A549 (cell line): ENCODE measurements at regions not wholly inside any gene's neighbourhood (a gene's known extent, or its start where the extent isn't known, plus 50 kb on each side); places are given as distances from the start of the nearest gene placed in this dataset.
A peak's percentile ranks its signal among the peaks of the same experiment; 100 is the strongest.

ENCODE experiments used
- ATAC-seq, 2 experiments: fragments of 200-7000 bp in 1 of 2; fragments of >200 bp in 1 of 2; cut with Nextera tagmentation in 1 of 2; cut with Tn5 transposase in 1 of 2; 3 replicates each; pipeline versions ENCODE4 v1.8.0 to v1.9.1; 2018 to 2020; ENCODE audit warnings: mild to moderate bottlenecking in 1 of 2, moderate library complexity in 1 of 2
- CTCF ChIA-PET: fragments of 300-600 bp; sonication (Branson Sonifier 250); formaldehyde crosslinking; extraction: SDS; loops from one replicate; lab custom pipeline; 2021; ENCODE audit warnings: antibody characterized with exemption, inconsistent platforms; lab: Yijun Ruan, JAX
- POLR2A ChIA-PET: fragments of 350-600 bp; formaldehyde crosslinking; extraction: SDS; loops from one replicate; lab custom pipeline; 2021; ENCODE audit warnings: antibody characterized with exemption, inconsistent platforms; lab: Yijun Ruan, JAX
- DNase-seq, 2 experiments: peaks; one replicate each; pipeline versions ENCODE4 v3.0.0 to v3.0.0-alpha.2; 2011 to 2016; ENCODE audit warnings: low read depth in 1 of 2, low spot score in 1 of 2
- FAIRE-seq: peaks from 2 replicates; lab custom pipeline; 2011; peaks lifted over from hg19 to GRCh38; lab: Jason Lieb, UNC
- H3K27ac ChIP-seq, 2 experiments: fragments of >200 bp; sonication (Bioruptor Twin); formaldehyde crosslinking; 3 replicates each; pipeline ENCODE4 v1.5.1; 2016 to 2017
- H3K4me1 ChIP-seq: fragments of >200 bp; sonication (Bioruptor Twin); formaldehyde crosslinking; 3 replicates; pipeline ENCODE4 v1.6.1; 2016
- H3K4me2 ChIP-seq: fragments of >200 bp; sonication (Bioruptor Twin); formaldehyde crosslinking; 3 replicates; pipeline ENCODE4 v1.6.1; 2016
- H3K4me3 ChIP-seq: fragments of >200 bp; sonication (Bioruptor Twin); formaldehyde crosslinking; 3 replicates; pipeline ENCODE4 v1.5.1; 2016
- H3K9me3 ChIP-seq: fragments of >200 bp; sonication (Bioruptor Twin); formaldehyde crosslinking; 3 replicates; pipeline ENCODE4 v1.6.1; 2016
- ATOH8 ChIP-seq: fragments of 250-450 bp; sonication (Bioruptor Pico); IDR thresholded peaks from 2 replicates; pipeline ENCODE4 v1.5.0; 2020; ENCODE audit warnings: low read depth, mild to moderate bottlenecking, moderate library complexity
- CEBPB ChIP-seq, 2 experiments: fragments of >200 bp in 1 of 2; sonication (Bioruptor Twin) in 1 of 2; formaldehyde crosslinking in 1 of 2; IDR thresholded peaks; 2 replicates each; pipeline ENCODE4 v1.6.1; 2012 to 2016
- CHD2 ChIP-seq: fragments of 150-350 bp; IDR thresholded peaks from 2 replicates; pipeline ENCODE4 v1.6.1; 2014; ENCODE audit warnings: low read length; ENCODE audit not compliant: partially characterized antibody
- CHD4 ChIP-seq: fragments of 200-600 bp; sonication (generic); IDR thresholded peaks from 2 replicates; pipeline ENCODE4 v1.6.1; 2016; ENCODE audit warnings: antibody characterized with exemption, mild to moderate bottlenecking, borderline replicate concordance
- EHF ChIP-seq: fragments of 250-450 bp; sonication (Bioruptor Pico); IDR thresholded peaks from 2 replicates; pipeline ENCODE4 v1.5.0; 2020; ENCODE audit warnings: mild to moderate bottlenecking
- EHMT2 ChIP-seq: fragments of 200-600 bp; sonication (generic); IDR thresholded peaks from 2 replicates; pipeline ENCODE4 v1.6.1; 2016; ENCODE audit warnings: antibody characterized with exemption, low read depth, mild to moderate bottlenecking, moderate library complexity
- EP300 ChIP-seq, 2 experiments: fragments of >200 bp; sonication (Bioruptor Twin); formaldehyde crosslinking; IDR thresholded peaks; 2 replicates in 1 of 2; 3 replicates in 1 of 2; pipeline ENCODE4 v1.6.1; 2016 to 2017
- GATA3 ChIP-seq: IDR thresholded peaks from 2 replicates; pipeline ENCODE4 v1.6.1; 2012; ENCODE audit warnings: borderline replicate concordance
- HES2 ChIP-seq: fragments of >200 bp; sonication (Bioruptor Twin); formaldehyde crosslinking; IDR thresholded peaks from 2 replicates; pipeline ENCODE4 v1.6.1; 2016
- HMGXB4 ChIP-seq: fragments of 250-450 bp; sonication (Bioruptor Pico); IDR thresholded peaks from 2 replicates; pipeline ENCODE4 v1.5.0; 2021; ENCODE audit warnings: mild to moderate bottlenecking, moderate library complexity, borderline replicate concordance
- HOXA7 ChIP-seq: fragments of 250-450 bp; sonication (Bioruptor Pico); IDR thresholded peaks from 2 replicates; pipeline ENCODE4 v1.5.0; 2020; ENCODE audit warnings: mild to moderate bottlenecking, moderate library complexity
- HOXB13 ChIP-seq: fragments of 250-450 bp; sonication (Bioruptor Pico); IDR thresholded peaks from 2 replicates; pipeline ENCODE4 v1.5.0; 2020; ENCODE audit warnings: low read depth, mild to moderate bottlenecking, moderate library complexity
- JUNB ChIP-seq: fragments of >200 bp; sonication (Bioruptor Twin); formaldehyde crosslinking; IDR thresholded peaks from 2 replicates; pipeline ENCODE4 v1.6.1; 2016
- KDM5A ChIP-seq: fragments of 200-600 bp; sonication (generic); IDR thresholded peaks from 2 replicates; pipeline ENCODE4 v1.6.1; 2016; ENCODE audit warnings: antibody characterized with exemption, mild to moderate bottlenecking
- MYC ChIP-seq: IDR thresholded peaks from 2 replicates; pipeline ENCODE4 v1.6.1; 2012; ENCODE audit warnings: mild to moderate bottlenecking, inconsistent platforms, low read length, improper control_type of control experiment, borderline replicate concordance
- NR3C1 ChIP-seq: fragments of >200 bp; sonication (Bioruptor Twin); formaldehyde crosslinking; IDR thresholded peaks from 3 replicates; pipeline ENCODE4 v1.6.1; 2017
- PBX3 ChIP-seq: IDR thresholded peaks from 2 replicates; pipeline ENCODE4 v1.6.1; 2012
- RAD21 ChIP-seq, 2 experiments: fragments of >200 bp in 1 of 2; sonication (Bioruptor Twin) in 1 of 2; formaldehyde crosslinking in 1 of 2; IDR thresholded peaks in 1 of 2; conservative IDR thresholded peaks in 1 of 2; 2 replicates in 1 of 2; 3 replicates in 1 of 2; pipeline ENCODE4 v1.6.1; 2012 to 2018; ENCODE audit warnings: inconsistent platforms in 1 of 2
- RCOR1 ChIP-seq: fragments of 150-350 bp; IDR thresholded peaks from 2 replicates; pipeline ENCODE4 v1.6.1; 2014; ENCODE audit warnings: antibody characterized with exemption, low read length, low read depth
- RFX5 ChIP-seq: fragments of 450-650 bp; IDR thresholded peaks from 2 replicates; pipeline ENCODE4 v1.7.1; 2014; ENCODE audit warnings: antibody characterized with exemption, mild to moderate bottlenecking, moderate library complexity
- RNF2 ChIP-seq: fragments of 200-600 bp; sonication (generic); IDR thresholded peaks from 2 replicates; pipeline ENCODE4 v1.6.1; 2016; ENCODE audit warnings: low read depth, mild to moderate bottlenecking, antibody characterized with exemption, moderate library complexity, borderline replicate concordance
- TP53 ChIP-seq: fragments of 250-450 bp; sonication (Bioruptor Pico); IDR thresholded peaks from 2 replicates; pipeline ENCODE4 v1.5.0; 2021; ENCODE audit warnings: mild to moderate bottlenecking, moderate library complexity
- WGBS: methylation state at CpG from one replicate; pipeline ENCODE4 v1.1.6; 2017; ENCODE audit errors: missing lambda C conversion rate; 5-methylcytosine and 5-hydroxymethylcytosine counted together
- TF ChIP-seq, protein P1 (sequence below): fragments of 150-350 bp; IDR thresholded peaks from 2 replicates; pipeline ENCODE4 v1.6.1; 2014; ENCODE audit warnings: low read depth, mild to moderate bottlenecking, low read length
- TF ChIP-seq, protein P2 (sequence below): fragments of >200 bp; sonication (Bioruptor Twin); formaldehyde crosslinking; IDR thresholded peaks from 3 replicates; pipeline ENCODE4 v1.6.1; 2016
- TF ChIP-seq, protein P3 (sequence below): IDR thresholded peaks from 2 replicates; pipeline ENCODE4 v1.6.1; 2012; ENCODE audit warnings: low read depth, borderline replicate concordance

- no peak overlapping the region for H3K4me3 ChIP-seq
- no peak for FAIRE-seq
- 89% methylated on average over 10 of the region's 10 CpGs for WGBS
- DNase-seq, result no peak
- ATAC-seq, result no peak
- no peak overlapping the region for H3K27ac ChIP-seq
- no peak overlapping the region for H3K4me2 ChIP-seq
- CTCF ChIA-PET, result no interaction called here
- no peaks in the 10 kb centered on the region for H3K9me3 ChIP-seq
- POLR2A ChIA-PET, result no interaction called here
- H3K4me1 ChIP-seq, result peaks cover 14% of the 10 kb centered on the region; the same call in 2 of the 3 replicates
- TF ChIP-seq MYC (no peak), RFX5 (no peak), KDM5A (no peak), HES2 (no peak), CEBPB (IDR thresholded peaks at IDR 0.05) (no peak), EP300 (IDR thresholded peaks at IDR 0.05) (no peak), RCOR1 (no peak), GATA3 (no peak), TP53 (no peak), RNF2 (no peak)
- TF ChIP-seq, protein P1, sequence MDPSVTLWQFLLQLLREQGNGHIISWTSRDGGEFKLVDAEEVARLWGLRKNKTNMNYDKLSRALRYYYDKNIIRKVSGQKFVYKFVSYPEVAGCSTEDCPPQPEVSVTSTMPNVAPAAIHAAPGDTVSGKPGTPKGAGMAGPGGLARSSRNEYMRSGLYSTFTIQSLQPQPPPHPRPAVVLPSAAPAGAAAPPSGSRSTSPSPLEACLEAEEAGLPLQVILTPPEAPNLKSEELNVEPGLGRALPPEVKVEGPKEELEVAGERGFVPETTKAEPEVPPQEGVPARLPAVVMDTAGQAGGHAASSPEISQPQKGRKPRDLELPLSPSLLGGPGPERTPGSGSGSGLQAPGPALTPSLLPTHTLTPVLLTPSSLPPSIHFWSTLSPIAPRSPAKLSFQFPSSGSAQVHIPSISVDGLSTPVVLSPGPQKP, result no peak
- TF ChIP-seq, protein P2, sequence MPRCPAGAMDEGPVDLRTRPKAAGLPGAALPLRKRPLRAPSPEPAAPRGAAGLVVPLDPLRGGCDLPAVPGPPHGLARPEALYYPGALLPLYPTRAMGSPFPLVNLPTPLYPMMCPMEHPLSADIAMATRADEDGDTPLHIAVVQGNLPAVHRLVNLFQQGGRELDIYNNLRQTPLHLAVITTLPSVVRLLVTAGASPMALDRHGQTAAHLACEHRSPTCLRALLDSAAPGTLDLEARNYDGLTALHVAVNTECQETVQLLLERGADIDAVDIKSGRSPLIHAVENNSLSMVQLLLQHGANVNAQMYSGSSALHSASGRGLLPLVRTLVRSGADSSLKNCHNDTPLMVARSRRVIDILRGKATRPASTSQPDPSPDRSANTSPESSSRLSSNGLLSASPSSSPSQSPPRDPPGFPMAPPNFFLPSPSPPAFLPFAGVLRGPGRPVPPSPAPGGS, result no peak
- TF ChIP-seq, protein P3, sequence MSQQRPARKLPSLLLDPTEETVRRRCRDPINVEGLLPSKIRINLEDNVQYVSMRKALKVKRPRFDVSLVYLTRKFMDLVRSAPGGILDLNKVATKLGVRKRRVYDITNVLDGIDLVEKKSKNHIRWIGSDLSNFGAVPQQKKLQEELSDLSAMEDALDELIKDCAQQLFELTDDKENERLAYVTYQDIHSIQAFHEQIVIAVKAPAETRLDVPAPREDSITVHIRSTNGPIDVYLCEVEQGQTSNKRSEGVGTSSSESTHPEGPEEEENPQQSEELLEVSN, result no peak
Measured at GRCh38 chr22:27660306-27660705, 141.2 kb downstream of the MN1 start.

DNA sequence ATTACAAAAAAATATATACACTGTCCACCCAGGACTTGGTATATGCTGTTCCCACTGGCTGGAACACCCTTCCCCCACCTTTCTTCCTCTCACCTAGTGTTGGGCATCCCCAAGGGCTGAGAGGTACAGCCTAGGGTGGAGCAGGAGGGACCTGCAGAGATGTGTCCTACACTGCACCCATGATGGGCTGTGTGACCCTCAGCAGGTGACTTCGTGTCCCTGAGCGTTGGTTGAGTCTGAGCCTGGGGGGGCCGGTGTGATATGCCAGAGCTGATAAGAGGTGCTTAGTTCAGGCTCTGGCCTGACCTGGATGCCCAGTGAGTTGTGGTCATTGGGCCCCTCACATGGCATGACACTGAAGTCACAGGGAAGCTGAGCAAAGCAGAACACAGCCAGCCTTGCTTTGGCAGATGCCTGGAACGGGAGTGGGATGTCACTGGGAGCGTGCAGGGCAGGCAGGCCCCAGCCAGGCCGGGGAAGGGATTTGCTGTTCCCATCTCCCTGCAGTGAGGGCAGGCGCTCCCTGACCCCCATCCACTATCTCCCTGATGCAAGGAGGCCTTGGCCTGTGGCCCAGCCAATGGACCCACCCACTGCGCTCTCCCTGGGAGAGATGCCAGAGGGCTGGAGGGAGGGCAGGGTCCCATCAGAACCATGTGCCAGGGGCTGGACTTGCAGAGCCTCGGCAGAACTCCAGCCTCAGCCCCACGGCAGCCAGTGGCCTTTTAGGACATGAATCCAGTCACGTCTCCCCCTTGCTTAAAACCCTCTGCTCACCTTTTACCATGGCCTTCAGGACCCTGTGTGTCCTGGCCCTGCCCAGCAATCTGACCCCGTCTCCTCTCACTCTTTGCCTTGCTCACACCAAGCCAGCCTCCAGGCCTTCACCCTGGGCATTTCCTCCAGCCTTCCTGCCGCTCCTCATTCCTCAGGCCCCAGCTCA is 138.9 kb downstream of the MN1 start:
- no peak overlapping the region for H3K4me2 ChIP-seq
- DNase-seq (no peak), ATAC-seq (peak; percentile 50 to 66; a peak in 4 of 6 replicates), FAIRE-seq (no peak)
- no peaks in the 10 kb centered on the region for H3K9me3 ChIP-seq
- peaks cover 14% of the 10 kb centered on the region; the same call in 2 of the 3 replicates for H3K4me1 ChIP-seq
- CTCF ChIA-PET, result no interaction called here
- peak overlapping the region in 1 of 2 experiments; percentile 70; a peak in 3 of 6 replicates for H3K27ac ChIP-seq
- TF ChIP-seq CHD4, result no peak
- TF ChIP-seq GATA3, result no peak
- TF ChIP-seq NR3C1, result no peak
- no peak for TF ChIP-seq EHMT2
- TF ChIP-seq ATOH8, result no peak
- no peak for TF ChIP-seq CHD2
- TF ChIP-seq HMGXB4 (CRISPR knock-in tag), result no peak
- TF ChIP-seq HOXA7 (CRISPR knock-in tag), result no peak
- no peak for TF ChIP-seq EHF (CRISPR knock-in tag)
- TF ChIP-seq, protein P3, result no peak
- no peak for TF ChIP-seq RAD21 (conservative IDR thresholded peaks at IDR 0.05 in 1 of 2, IDR thresholded peaks at IDR 0.05 in 1 of 2)
- no peak for TF ChIP-seq PBX3
- no peak for TF ChIP-seq JUNB
- TF ChIP-seq HOXB13, result no peak
- no peak for TF ChIP-seq KDM5A
- TF ChIP-seq TP53, result no peak
- TF ChIP-seq, protein P1, result no peak
- H3K4me3 ChIP-seq, result no peak overlapping the region
- POLR2A ChIA-PET, result no interaction called here
- WGBS, result 66% methylated on average over 9 of the region's 13 CpGs
